Activated CD4-positive, alpha-beta T cell treated with anti-CD3 and anti-CD28 coated beads for 24 hours (primary cell): ENCODE measurements at regions not wholly inside any gene's neighbourhood (a gene's known extent, or its start where the extent isn't known, plus 50 kb on each side); places are given as distances from the start of the nearest gene placed in this dataset.
"Not testable (repeated sequence)": the region's sequence is repeated elsewhere in the genome, so short reads cannot be mapped to it uniquely, and the experiment has no call there.

Experiments
- DNase-seq, 2 donors: peaks; one replicate each; pipeline ENCODE4 v3.0.0-alpha.2; 2020; ENCODE audit warnings: low read depth in 2 of 2

DNA sequence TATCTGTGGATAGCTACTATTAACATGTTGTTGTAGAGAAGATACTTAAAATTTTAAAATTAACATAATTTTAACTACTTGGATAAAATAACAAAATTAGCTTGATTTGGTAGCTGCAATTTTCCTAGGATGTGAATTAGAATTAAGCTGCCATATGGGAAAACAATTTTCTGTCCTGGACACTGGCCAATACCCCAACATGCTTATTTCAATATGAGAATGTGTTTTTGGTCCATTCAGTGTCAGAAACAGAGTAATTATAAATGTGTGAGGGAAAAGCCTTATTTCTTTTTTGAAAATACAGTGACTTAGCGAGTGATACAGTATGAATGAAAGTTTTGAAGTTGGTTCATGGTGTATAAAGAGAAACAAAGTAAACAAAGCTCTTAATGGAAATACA is 948.3 kb upstream of the GYPC start:
- no peak for DNase-seq

DNA sequence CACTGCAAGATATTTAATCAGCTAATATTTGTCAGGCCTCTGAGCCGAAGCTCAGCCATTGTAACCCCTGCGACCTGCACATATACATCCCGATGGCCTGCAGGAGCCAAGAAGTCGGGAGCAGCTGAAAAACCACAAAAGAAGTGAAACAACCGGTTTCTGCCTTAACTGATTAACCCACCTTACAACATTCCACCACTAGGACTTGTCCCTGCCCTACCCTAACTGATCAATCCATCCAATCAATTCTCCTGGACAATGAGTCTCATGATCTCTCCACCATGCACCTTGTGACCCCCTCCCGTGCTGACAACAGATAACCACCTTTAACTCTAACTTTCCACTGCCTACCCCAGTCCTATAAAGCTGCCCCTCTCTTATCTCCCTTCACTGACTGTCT is 945.4 kb upstream of the GYPC start:
- DNase-seq = no peak

DNA sequence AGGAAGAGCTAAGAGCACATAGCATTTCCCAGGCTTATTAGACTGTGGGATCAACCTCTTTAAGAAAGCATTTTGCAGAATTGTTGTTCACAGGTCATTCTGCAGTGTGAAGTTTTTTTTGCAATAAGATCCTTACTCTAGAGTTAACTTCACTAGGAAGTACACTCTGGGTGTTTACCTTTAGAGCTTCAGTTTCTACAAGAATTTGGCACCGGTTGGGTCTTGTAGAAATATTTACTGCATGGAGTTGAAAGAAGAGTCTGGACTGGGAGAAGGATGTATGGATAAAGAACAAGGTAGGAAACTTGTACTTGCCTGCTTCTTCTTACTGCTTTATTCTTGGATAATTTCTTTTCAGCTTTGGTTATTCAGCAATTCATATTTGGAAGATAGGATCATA is 944.9 kb upstream of the GYPC start:
- no peak for DNase-seq

DNA sequence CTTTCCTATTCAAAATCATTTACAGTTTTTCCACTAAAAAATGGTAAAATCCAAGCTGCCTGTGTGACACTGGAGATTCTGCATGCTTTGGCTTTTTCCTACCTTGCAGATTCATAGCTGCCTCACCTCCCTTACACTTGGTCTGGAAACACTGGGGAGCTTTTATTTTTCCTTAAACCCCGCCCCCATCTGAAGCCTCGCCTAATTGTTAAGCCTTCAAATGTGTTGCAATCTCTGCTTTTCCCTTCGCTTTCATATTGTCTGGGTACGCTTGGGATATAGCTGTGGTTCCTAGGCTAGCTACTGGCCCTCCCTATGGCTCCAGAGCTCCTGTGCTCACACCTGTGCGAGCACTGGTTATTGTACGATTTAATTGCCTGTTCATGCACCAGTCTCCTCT is 942.4 kb upstream of the GYPC start:
- DNase-seq = no peak

DNA sequence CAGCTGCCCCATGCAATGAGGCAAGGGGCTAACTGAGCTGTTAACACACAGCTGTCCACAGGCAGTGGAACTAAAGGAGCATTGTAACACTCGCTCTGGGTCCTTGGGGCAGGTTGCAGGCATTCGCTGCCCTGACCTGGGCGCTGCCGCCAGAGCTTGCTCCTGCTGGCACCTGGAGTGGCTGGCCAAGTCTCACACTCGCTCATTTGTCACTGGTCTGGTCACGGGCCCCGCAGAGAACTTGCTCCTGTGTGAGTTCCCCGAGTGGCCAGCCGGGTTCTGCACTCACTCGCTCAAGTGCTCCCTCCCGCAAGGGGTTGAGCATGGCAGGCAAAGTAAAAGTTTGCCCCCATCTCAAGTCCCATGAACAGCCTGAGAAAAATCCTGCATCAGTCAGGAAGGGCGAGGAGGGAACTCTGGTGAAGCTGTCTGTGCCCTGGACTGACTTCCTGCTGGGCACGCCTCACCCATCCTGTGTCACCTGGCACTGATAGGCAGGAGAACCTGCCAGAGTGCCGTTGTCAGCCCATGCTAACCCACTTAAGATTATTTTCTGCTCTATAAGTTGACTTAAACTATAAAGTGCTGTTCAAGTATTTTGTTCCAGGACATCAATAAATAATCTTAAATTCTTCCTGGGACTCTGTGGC is 934.8 kb upstream of the GYPC start:
- no peak for DNase-seq

DNA sequence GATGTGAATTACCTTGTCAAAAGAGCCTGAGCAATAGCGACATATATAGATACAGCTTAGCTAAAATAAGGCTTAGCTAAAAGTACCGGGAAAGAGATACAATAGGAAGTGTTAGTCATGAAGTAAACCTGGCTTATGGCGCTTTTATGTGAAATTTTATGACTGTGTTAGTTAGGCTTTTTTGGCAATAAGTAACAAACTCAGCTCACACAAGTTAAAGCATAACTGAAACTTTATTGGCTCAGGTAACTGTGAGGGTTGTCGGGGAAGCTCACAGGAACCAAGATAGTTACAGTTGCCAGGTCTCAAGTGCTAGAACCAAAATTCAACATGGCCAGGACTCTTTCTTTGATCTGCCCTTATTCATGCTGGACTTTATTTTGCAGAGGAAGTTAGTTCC is 925.0 kb upstream of the GYPC start:
- no peak for DNase-seq

DNA sequence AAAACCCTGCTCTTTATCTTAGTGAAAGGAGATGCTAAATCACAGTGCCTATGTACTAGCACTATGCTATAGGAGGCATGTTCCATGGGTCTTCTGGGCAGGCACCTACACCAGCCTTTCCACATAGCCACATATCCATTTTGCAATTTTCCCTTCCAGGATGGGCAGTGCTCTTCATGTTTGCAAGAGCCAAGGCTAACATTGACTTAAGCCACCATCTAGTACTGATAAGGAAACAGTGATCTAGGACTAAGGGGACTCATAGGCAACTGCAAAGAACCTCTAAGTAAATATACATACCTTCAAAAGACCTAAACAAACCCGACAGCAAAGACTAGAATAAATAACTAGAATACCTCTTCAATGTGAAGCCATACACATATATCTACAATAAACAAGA is 919.7 kb upstream of the GYPC start:
- no peak for DNase-seq

DNA sequence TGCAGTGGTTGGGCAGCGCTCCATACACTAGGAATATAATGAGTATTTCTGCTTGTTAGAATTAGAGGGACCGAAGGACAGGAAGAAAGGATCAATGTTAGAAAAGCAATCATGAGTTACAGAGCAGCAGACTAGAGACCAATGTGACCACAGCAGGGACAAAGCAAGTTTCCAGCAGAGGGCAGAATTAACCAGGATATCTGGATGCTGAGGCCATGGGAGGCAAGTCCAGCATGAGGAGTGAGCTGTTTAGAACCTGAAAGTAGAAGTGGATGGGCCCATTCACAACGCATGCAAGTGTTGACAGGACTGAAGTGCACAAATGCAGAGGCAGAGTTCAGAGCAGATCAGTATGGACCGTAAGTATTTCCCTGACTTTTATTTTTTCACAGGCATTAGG is 910.4 kb upstream of the GYPC start:
- no peak for DNase-seq

DNA sequence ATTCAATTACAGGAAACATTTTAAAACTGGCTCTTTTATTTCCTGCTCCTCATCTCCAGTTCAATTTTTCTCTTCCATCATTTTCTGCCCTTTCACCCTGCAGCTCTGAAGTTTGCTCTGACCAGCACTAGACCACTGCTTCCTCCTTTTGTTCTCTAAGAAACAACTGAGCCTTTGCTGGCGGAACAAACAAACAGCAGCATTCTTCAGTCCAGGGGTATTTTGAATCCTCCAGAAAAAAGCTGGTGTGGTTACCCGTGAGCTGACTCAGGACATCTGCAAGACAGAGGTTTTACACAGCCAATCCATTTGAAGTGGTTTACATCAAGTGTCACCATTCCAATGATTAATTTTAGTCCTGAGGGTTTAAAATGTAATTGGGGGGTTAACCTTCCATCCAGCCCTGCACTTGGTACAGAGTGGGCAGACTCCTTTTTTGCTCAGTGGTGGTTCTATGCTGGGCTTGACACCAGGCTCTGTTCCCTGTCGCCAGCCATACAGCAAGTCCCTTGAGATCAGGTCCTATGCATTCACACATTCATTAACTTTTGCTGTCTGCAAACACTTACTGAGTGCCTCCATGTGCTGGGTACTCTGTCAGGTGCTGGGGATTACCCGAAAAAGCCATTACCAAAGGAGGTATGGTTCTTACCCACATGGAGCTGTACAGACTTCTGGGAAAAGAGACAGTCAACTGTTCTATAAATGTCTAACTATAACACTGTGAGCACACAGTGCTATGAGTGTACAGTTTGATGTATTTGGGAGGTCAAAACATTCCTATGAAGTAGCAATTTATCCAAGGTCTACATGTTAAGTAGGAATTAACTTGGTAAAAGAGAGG is 909.4 kb upstream of the GYPC start:
- no peak for DNase-seq

DNA sequence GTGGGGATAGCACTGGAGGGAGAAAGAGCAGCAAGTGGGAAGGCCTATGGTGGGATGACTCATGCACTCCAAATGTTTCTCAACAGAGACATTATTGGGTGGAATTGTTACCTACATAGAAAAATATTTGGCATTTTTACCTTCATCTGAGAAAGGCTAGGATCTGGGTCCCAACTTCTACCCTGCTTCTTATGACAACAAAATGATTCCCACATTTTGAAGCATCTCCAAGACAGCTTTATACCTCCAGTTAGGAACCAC is 908.9 kb upstream of the GYPC start:
- no peak for DNase-seq

DNA sequence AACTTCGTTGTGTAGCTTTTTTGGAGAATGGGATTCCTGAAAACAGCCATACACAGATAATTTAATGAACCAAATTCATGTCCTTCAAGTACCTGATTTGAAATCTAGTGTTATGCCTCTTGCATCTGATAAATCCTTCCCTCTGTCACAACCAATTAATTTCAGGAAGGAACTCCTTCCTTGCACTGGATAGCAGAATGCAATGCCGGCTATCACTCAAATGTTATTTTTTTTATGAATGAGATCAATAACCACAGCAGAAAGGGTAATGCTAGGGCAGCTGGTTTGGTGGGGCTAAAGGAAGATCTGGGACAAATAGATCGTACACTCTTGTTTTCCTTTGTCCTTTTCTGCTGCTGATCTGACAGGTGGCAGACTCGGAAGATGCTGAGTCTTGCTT is 899.5 kb upstream of the GYPC start:
- no peak for DNase-seq

DNA sequence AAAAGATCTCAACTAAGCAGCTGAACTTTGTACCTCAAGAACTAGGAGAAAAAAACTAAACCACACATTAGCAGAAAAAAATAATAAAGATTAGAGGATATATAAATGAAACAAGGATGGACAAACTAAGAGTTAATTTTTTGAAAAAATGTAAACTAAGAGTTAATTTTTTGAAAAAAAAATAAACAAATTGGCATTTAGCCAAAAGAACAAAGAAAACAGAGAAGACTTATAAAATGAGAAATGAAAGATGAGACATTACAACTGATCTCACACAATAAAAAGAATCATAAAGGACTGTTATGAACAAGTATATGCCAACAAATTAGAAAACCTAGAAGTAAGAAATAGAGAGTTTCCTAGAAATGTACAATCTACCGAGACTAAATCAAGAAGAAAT is 859.2 kb upstream of the GYPC start:
- DNase-seq = no peak

DNA sequence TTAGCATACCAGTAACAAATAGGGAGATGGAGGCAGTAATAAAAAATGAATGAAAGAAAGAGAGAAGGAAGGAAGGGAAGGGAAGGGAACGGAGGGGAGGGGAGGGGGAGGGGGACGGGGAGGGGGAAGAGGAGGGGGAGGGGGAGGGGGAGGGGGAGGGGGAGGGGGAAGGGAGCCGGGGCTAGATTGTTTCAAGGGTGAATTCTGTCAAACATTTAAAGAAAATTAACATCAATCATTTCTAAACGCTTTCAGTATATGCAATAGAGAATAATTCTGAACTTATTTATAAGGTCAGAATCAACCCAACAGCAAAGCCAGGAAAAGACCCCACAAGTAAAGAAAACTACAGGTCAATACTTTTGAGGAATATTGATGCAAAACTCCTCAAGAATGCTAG is 858.8 kb upstream of the GYPC start:
- DNase-seq = no peak

DNA sequence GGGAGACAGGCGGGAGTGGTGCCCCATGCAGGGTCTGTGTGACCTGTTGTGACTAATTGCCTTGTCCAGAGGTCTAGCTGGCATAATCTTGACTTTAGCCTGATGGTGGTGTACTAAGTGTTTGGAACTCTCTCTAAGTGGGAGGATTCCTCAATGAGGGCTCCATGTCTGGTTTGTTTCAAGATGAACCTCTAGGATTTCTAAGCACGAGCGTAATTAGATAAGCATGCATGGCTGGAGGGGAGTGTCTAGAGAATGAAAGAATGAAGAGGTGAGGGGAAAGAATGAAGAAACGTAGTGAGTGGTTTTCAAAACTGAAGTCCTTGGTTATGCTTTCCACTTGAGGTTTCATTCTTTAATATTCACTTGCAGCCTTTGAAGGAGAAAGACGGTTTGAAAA is 833.2 kb upstream of the GYPC start:
- no peak for DNase-seq

DNA sequence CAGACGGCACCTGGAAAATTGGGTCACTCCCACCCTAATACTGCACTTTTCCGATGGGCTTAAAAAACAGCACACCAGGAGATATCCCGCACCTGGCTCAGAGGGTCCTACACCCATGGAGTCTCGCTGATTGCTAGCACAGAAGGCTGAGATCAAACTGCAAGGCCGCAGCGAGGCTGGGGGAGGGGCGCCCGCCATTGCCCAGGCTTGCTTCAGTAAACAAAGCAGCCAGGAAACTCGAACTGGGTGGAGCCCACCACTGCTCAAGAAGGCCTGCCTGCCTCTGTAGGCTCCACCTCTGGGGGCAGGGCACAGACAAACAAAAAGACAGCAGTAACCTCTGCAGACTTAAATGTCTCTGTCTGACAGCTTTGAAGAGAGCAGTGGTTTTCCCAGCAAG is 830.2 kb upstream of the GYPC start:
- not testable (repeated sequence) for DNase-seq

DNA sequence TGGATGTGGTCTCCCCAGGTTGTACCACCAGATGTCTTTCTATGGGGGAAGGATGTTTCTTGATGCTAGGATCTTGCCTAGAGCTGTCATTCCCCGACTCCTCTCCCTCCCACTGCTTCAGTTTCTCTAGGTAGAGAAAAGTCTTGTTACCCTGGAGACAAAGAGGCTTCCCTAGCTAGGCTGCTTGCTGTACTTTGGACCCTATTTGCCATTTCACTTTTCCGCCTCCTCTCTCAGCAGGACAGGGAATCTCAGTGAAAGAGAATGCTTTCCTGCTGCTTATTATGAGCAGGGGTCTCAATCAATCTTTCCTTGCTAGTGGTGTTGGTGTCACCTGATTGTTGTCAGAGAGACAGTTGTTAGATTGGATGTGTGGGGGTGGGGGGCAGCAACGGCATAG is 818.8 kb upstream of the GYPC start:
- no peak for DNase-seq

DNA sequence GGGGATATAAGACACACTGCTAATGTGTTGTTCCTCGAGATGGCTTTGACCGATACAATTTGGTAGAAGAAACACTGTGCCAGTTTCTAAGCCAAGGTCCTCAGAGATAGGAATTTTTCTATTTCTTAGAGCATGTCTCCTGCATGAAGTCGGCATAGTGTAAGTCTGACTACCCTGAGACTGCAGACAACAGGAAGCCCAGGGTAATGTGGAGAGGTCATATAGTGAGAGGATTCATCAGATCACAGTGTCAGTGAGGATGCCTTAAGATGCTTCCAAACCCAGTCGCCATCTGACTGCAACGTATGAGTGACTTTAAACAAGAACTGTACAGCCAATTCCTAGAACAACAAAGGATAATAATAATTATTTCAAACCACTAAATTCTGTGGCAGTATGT is 818.3 kb upstream of the GYPC start:
- DNase-seq = no peak

DNA sequence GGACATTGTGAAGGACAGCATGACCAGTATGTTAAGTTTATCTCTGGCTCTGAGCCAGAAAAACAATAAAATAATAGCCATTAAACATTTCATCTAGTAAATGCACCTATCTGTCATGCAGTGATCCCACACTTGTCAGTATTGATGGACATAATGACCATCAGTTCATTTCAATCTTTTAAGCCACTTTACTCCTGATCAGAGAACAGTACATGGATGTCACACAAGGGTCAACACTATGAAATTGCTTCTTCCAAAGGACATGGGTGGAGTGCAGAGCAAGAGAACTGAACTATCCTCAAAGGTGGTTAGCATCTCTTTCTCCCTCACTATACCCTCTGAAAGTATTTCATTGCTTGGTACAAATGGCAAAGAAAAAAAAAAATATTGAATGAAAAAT is 816.0 kb upstream of the GYPC start:
- no peak for DNase-seq

DNA sequence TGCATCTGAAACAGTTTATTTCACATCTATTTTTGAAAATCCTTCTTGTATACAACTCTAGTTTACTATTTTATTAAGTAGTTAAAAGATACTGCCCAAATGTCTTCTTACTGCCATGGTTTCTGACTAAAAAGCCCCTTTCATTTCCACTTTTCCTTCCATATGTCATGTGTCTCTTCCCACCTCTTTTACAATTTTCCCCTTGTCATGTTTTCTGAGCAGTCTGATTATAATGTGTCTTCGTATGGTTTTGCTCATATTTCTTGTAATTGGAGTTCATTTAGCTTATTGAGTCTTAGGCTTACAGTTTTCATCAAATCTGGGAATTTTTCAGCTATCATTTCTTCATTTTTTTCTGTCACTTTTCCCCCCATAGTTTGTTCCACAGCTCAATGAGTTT is 813.9 kb upstream of the GYPC start:
- DNase-seq = no peak

DNA sequence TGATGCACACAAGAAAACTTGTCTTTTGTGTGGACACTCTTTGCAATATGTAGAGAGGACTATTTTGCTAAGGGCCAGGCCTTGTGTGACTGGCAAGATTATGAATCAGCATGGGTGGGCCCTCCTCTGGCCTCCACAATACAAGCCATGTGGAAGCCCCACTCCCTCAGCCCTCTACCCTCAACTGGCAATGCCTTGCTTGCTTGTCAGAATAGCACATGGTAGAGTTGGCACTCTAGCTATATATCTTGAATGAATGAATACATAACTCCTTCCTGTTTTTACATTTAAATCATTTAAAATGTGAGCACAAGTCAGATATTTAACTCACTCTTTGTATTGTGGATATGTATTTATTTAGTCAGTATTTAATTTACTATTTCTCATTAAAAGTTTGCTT is 805.4 kb upstream of the GYPC start:
- DNase-seq = no peak

DNA sequence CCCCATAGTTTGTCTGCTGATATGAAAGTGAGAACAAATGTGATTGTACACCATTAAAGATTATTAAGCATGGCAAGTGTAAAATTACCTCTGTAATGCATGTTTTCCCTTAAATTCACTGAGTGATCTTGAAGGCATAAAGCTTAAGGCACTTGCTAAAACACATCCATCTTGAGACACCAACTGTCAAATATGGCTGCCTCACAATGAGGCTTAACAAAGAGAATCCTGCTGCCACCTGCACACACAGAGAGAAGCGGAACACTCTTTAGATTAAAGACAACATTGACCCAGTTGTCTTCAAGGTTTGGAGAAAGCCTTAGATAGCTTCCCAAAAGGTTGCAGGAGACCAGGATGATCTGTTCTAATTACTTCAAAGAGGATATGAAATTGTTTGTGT is 803.6 kb upstream of the GYPC start:
- no peak for DNase-seq

DNA sequence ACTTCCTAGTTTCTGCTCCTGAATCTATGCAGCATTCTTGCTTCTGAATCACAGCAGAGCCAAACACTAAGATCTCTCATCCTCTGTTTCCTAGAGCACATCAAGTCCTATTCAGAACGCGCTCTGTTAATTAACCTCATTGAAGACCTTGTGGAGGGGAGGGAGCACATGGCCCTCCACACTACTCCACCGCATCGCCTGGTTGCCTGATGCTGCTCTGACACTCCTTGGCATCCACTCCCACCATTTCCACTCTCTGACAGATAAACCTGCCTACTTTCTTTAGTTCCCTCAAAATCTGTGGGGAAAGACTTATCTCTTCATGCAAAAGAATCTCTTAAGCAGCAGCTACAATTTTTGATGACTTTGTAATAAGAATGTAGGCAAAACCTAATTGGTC is 802.3 kb upstream of the GYPC start:
- DNase-seq = no peak

DNA sequence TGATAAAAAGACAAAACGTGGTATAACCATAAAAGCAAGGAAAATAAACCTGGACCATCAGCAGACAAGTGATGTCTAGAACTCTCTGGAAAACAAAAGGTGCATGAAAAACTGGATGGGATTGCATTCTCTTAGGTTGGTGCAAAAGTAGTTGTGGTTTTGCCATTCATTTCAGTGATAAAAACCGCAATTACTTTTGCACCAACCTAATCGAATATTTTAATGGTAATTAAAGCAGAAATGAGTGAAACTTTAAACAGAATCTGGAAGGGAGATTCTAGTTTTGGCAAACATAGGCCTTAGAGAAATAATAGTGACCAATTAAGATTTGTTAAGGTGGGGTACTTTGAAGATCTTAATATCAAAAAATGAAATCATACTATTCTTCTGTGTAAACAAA is 800.8 kb upstream of the GYPC start:
- no peak for DNase-seq
